ENCODE measurements at regions not wholly inside any gene's neighbourhood (a gene's known extent, or its start where the extent isn't known, plus 50 kb on each side); places are given as distances from the start of the nearest gene placed in this dataset.

GRCh38 chr2:15081356-15081755 is 448.8 kb downstream of the LRATD1 start:
- intact Hi-C loops (cut with micrococcal nuclease; ENCODE audit: unreplicated experiment) = no loop called here

GRCh38 chr2:15082105-15083058 is 449.9 kb downstream of the LRATD1 start:
- DNase-seq (ENCODE audit: low read depth, low spot score) (no peak), ATAC-seq (no peak)
- in situ Hi-C loops (cut with HindIII; ENCODE audit: low pct_unique_long_range_greater_than_20kb, low sequenced_read_pairs) (no loop called here), intact Hi-C loops (cut with micrococcal nuclease; ENCODE audit: unreplicated experiment) (no loop called here)
- Histone ChIP-seq H3K36me3 (ENCODE audit: control insufficient read depth, insufficient read depth, low read length) (no peaks in the 10 kb centered on the region), H3K4me1 (ENCODE audit: control insufficient read depth, insufficient read depth, low read length) (no peaks in the 10 kb centered on the region), H3K4me3 (ENCODE audit: low read depth in 2 of 2, low read length in 2 of 2) (no peak overlapping the region), H3K27ac (ENCODE audit: low read length) (no peak overlapping the region), H3K27me3 (ENCODE audit: control insufficient read depth, insufficient read depth, low read length) (peaks cover 2% of the 10 kb centered on the region; the same call in 1 of the 2 replicates), H3K9me3 (ENCODE audit: control insufficient read depth, insufficient read depth, low read depth, low read length) (no peaks in the 10 kb centered on the region)
- CTCF ChIA-PET = no interaction called here
- BruUV-seq (replicated peaks) = no TSS peak
- POLR2A ChIA-PET = no interaction called here
- no peak for TF ChIP-seq CTCF (IDR thresholded peaks at IDR 0.05)
- TF ChIP-seq TCF7L2 (IDR thresholded peaks at IDR 0.05; ENCODE audit: low read depth, low read length) = no peak
- TF ChIP-seq POLR2AphosphoS5 (IDR thresholded peaks at IDR 0.05; ENCODE audit: low read depth, low read length) = no peak
- no peak for TF ChIP-seq SIN3A (IDR thresholded peaks at IDR 0.05; ENCODE audit: borderline replicate concordance, insufficient read depth, low read depth, low read length)

More at GRCh38 chr2:15081356-15081755, 448.8 kb downstream of the LRATD1 start:
- BruUV-seq (replicated peaks) = no TSS peak
- no peak overlapping the region for H3K4me3 ChIP-seq (ENCODE audit: low read depth in 2 of 2, low read length in 2 of 2)
- H3K4me1 ChIP-seq (ENCODE audit: control insufficient read depth, insufficient read depth, low read length) = no peaks in the 10 kb centered on the region
- H3K9me3 ChIP-seq (ENCODE audit: control insufficient read depth, insufficient read depth, low read depth, low read length) = no peaks in the 10 kb centered on the region
- H3K27me3 ChIP-seq (ENCODE audit: control insufficient read depth, insufficient read depth, low read length) = peaks cover 3% of the 10 kb centered on the region; the same call in 1 of the 2 replicates
- ChIA-PET CTCF (no interaction called here), POLR2A (no interaction called here)
- in situ Hi-C loops (cut with HindIII; ENCODE audit: low pct_unique_long_range_greater_than_20kb, low sequenced_read_pairs) = no loop called here
- TF ChIP-seq CTCF (IDR thresholded peaks at IDR 0.05) (no peak), SIN3A (IDR thresholded peaks at IDR 0.05; ENCODE audit: borderline replicate concordance, insufficient read depth, low read depth, low read length) (no peak), TCF7L2 (IDR thresholded peaks at IDR 0.05; ENCODE audit: low read depth, low read length) (no peak), POLR2AphosphoS5 (IDR thresholded peaks at IDR 0.05; ENCODE audit: low read depth, low read length) (no peak), REST (IDR thresholded peaks at IDR 0.05; ENCODE audit: insufficient read depth in 1 of 2, low read depth in 2 of 2, low read length in 1 of 2) (no peak)
- no peak overlapping the region for H3K27ac ChIP-seq (ENCODE audit: low read length)
- H3K36me3 ChIP-seq (ENCODE audit: control insufficient read depth, insufficient read depth, low read length) = no peaks in the 10 kb centered on the region
- ATAC-seq (no peak), DNase-seq (ENCODE audit: low read depth, low spot score) (no peak)

All from Panc1 (cell line).